SU-DHL-6 (cell line): ENCODE measurements at regions not wholly inside any gene's neighbourhood (a gene's known extent, or its start where the extent isn't known, plus 50 kb on each side); places are given as distances from the start of the nearest gene placed in this dataset.

ENCODE experiments used
- CTCF ChIP-seq: fragments of 200-600 bp; sonication (generic); IDR thresholded peaks from one replicate; pipeline ENCODE4 v1.5.1; 2017; ENCODE audit warnings: antibody characterized with exemption, mild to moderate bottlenecking, low read length, moderate library complexity; ENCODE audit not compliant: insufficient read depth, poor library complexity, severe bottlenecking
- EZH2phosphoT487 ChIP-seq: fragments of 200-600 bp; sonication (generic), shearing (Covaris generic); conservative IDR thresholded peaks from 2 replicates; pipeline ENCODE4 v1.6.1; 2018; ENCODE audit warnings: mild to moderate bottlenecking, antibody characterized with exemption, low read length, moderate library complexity, mixed read lengths

- TF ChIP-seq CTCF, result no peak
- TF ChIP-seq EZH2phosphoT487, result no peak
Measured at GRCh38 chr13:56066321-56066720, 1074.4 kb upstream of the PRR20A start.
